ENCODE measurements at regions not wholly inside any gene's neighbourhood (a gene's known extent, or its start where the extent isn't known, plus 50 kb on each side); places are given as distances from the start of the nearest gene placed in this dataset.

- FAIRE-seq = no peak
- DNase-seq (ENCODE audit: insufficient read length, low spot score) = no peak
Observed at GRCh38 chr16:86052115-86052670, 153.2 kb downstream of the IRF8 start.

- DNase-seq (ENCODE audit: insufficient read length, low spot score) = no peak
- peak; percentile 40 for FAIRE-seq
Observed at GRCh38 chr16:86052926-86053325, 154.0 kb downstream of the IRF8 start.

GRCh38 chr16:86059253-86060171, 160.6 kb downstream of the IRF8 start:
- no peak for DNase-seq (ENCODE audit: insufficient read length, low spot score)
- FAIRE-seq = no peak

GRCh38 chr16:86060381-86061317, 161.7 kb downstream of the IRF8 start:
- DNase-seq (ENCODE audit: insufficient read length, low spot score) = no peak
- no peak for FAIRE-seq

- DNase-seq (ENCODE audit: insufficient read length, low spot score) (no peak), FAIRE-seq (no peak)
Observed at GRCh38 chr16:86061318-86061695, 162.3 kb downstream of the IRF8 start.

GRCh38 chr16:86061721-86062120, 162.8 kb downstream of the IRF8 start:
- DNase-seq (ENCODE audit: insufficient read length, low spot score) (no peak), FAIRE-seq (no peak)

- FAIRE-seq = no peak
- no peak for DNase-seq (ENCODE audit: insufficient read length, low spot score)
Observed at GRCh38 chr16:86062271-86062965, 163.5 kb downstream of the IRF8 start.

- no peak for DNase-seq (ENCODE audit: insufficient read length, low spot score)
- no peak for FAIRE-seq
Observed at GRCh38 chr16:86063760-86064405, 164.9 kb downstream of the IRF8 start.

- DNase-seq (ENCODE audit: insufficient read length, low spot score) = no peak
- no peak for FAIRE-seq
Observed at GRCh38 chr16:86064431-86065250, 165.7 kb downstream of the IRF8 start.

- no peak for FAIRE-seq
- no peak for DNase-seq (ENCODE audit: insufficient read length, low spot score)
Observed at GRCh38 chr16:86065711-86066110, 166.7 kb downstream of the IRF8 start.

GRCh38 chr16:86066811-86067210, 167.8 kb downstream of the IRF8 start:
- DNase-seq (ENCODE audit: insufficient read length, low spot score) (no peak), FAIRE-seq (no peak)

GRCh38 chr16:86067516-86067915, 168.6 kb downstream of the IRF8 start:
- no peak for DNase-seq (ENCODE audit: insufficient read length, low spot score)
- no peak for FAIRE-seq

GRCh38 chr16:86067936-86068335, 169.0 kb downstream of the IRF8 start:
- no peak for FAIRE-seq

GRCh38 chr16:86068722-86069121, 169.8 kb downstream of the IRF8 start:
- FAIRE-seq (no peak), DNase-seq (ENCODE audit: insufficient read length, low spot score) (no peak)

More at GRCh38 chr16:86067936-86068335, 169.0 kb downstream of the IRF8 start:
- DNase-seq (ENCODE audit: insufficient read length, low spot score) = no peak

GRCh38 chr16:86069736-86070298, 170.9 kb downstream of the IRF8 start:
- FAIRE-seq (no peak), DNase-seq (ENCODE audit: insufficient read length, low spot score) (no peak)

GRCh38 chr16:86070484-86070883, 171.5 kb downstream of the IRF8 start:
- FAIRE-seq (no peak), DNase-seq (ENCODE audit: insufficient read length, low spot score) (no peak)

GRCh38 chr16:86070971-86071370, 172.0 kb downstream of the IRF8 start:
- no peak for DNase-seq (ENCODE audit: insufficient read length, low spot score)
- no peak for FAIRE-seq

- FAIRE-seq = no peak
- DNase-seq (ENCODE audit: insufficient read length, low spot score) = no peak
Observed at GRCh38 chr16:86071611-86072240, 172.8 kb downstream of the IRF8 start.
